Left lung (tissue), 4 donors: ENCODE measurements at regions not wholly inside any gene's neighbourhood (a gene's known extent, or its start where the extent isn't known, plus 50 kb on each side); places are given as distances from the start of the nearest gene placed in this dataset.

Experiments used
- ATAC-seq: fragments of 200-7000 bp; cut with Tn5 transposase; one replicate; pipeline ENCODE4 v1.9.1; 2020; ENCODE audit warnings: moderate library complexity
- DNase-seq, 4 donors: peaks; one replicate each; pipeline ENCODE4 v3.0.0-alpha.2; 2013 to 2020
- H3K27ac ChIP-seq, 2 donors: fragments of 200-600 bp; sonication (generic) in 1 of 2; one replicate each; pipeline versions ENCODE4 v1.5.0 to v1.8.0; 2020 to 2021
- H3K27me3 ChIP-seq, 2 donors: fragments of 200-600 bp; sonication (generic) in 1 of 2; one replicate each; pipeline versions ENCODE4 v1.5.0 to v1.8.0; 2020 to 2021
- H3K36me3 ChIP-seq, 2 donors: fragments of 200-600 bp; sonication (generic) in 1 of 2; one replicate each; pipeline versions ENCODE4 v1.5.0 to v1.8.0; 2020 to 2021
- H3K4me1 ChIP-seq, 2 donors: fragments of 200-600 bp; one replicate each; pipeline ENCODE4 v1.8.0; 2021
- H3K4me3 ChIP-seq, 2 donors: fragments of 200-600 bp; sonication (generic) in 1 of 2; one replicate each; pipeline versions ENCODE4 v1.5.0 to v1.8.0; 2020 to 2021; ENCODE audit warnings: mild to moderate bottlenecking in 1 of 2
- H3K9me3 ChIP-seq, 2 donors: fragments of 200-600 bp; sonication (generic) in 1 of 2; one replicate each; pipeline versions ENCODE4 v1.5.0 to v1.8.0; 2020 to 2021
- CTCF ChIP-seq, 2 donors: fragments of 200-600 bp; sonication (generic) in 1 of 2; IDR thresholded peaks; one replicate each; pipeline versions ENCODE4 v1.5.0 to v1.8.0; 2021; ENCODE audit warnings: antibody characterized with exemption in 2 of 2
- intact Hi-C, 2 donors: fragments of 100-400 bp; cut with DNase I; formaldehyde crosslinking; loops; one replicate each; pipeline versions ENCODE4 v1.11.2 to v1.14.2; 2022
- microRNA-seq, 2 donors: library from miRNA; unstranded; fragments of <30 nt; microRNA quantifications; one replicate each; pipeline ENCODE4, GENCODE V29; 2019
- donor health status: DM: no; HTN: yes; CAD: no.
- donor health status: DM: no; HTN: no; CAD: no.

- no peak for DNase-seq
- no peaks in the 10 kb centered on the region for H3K4me1 ChIP-seq
- intact Hi-C loops = no loop called here
- no peaks in the 10 kb centered on the region for H3K27me3 ChIP-seq
- no peak overlapping the region for H3K4me3 ChIP-seq
- H3K27ac ChIP-seq = no peak overlapping the region
- ATAC-seq = no peak
- no peak for TF ChIP-seq CTCF (IDR thresholded peaks at IDR 0.05)
- no peaks in the 10 kb centered on the region for H3K9me3 ChIP-seq
- no peaks in the 10 kb centered on the region for H3K36me3 ChIP-seq
Observed at GRCh38 chr5:88939300-88939699, 56.3 kb upstream of the MEF2C start.

GRCh38 chr5:88938488-88938887 is 55.5 kb upstream of the MEF2C start:
- Histone ChIP-seq H3K27ac (no peak overlapping the region), H3K27me3 (no peaks in the 10 kb centered on the region), H3K4me1 (no peaks in the 10 kb centered on the region), H3K36me3 (no peaks in the 10 kb centered on the region), H3K9me3 (no peaks in the 10 kb centered on the region), H3K4me3 (no peak overlapping the region)
- no peak for DNase-seq
- TF ChIP-seq CTCF (IDR thresholded peaks at IDR 0.05) = no peak
- no peak for ATAC-seq
- intact Hi-C loops = no loop called here

- H3K9me3 ChIP-seq = no peaks in the 10 kb centered on the region
- H3K27ac ChIP-seq = no peak overlapping the region
- DNase-seq = no peak
- H3K36me3 ChIP-seq = no peaks in the 10 kb centered on the region
- H3K27me3 ChIP-seq = no peaks in the 10 kb centered on the region
- H3K4me3 ChIP-seq = no peak overlapping the region
- TF ChIP-seq CTCF (IDR thresholded peaks at IDR 0.05) = no peak
- intact Hi-C loops = no loop called here
- no peaks in the 10 kb centered on the region for H3K4me1 ChIP-seq
- no peak for ATAC-seq
Observed at GRCh38 chr5:88937406-88937805, 54.4 kb upstream of the MEF2C start.

- no peak overlapping the region for H3K27ac ChIP-seq
- ATAC-seq = no peak
- no peak for TF ChIP-seq CTCF (IDR thresholded peaks at IDR 0.05)
- no peak overlapping the region for H3K4me3 ChIP-seq
- H3K4me1 ChIP-seq = no peaks in the 10 kb centered on the region
- DNase-seq = no peak
- H3K36me3 ChIP-seq = no peaks in the 10 kb centered on the region
- H3K27me3 ChIP-seq = no peaks in the 10 kb centered on the region
- intact Hi-C loops = no loop called here
- no peaks in the 10 kb centered on the region for H3K9me3 ChIP-seq
Observed at GRCh38 chr5:88934439-88934838, 51.5 kb upstream of the MEF2C start.

Small RNAs in the stretch of these regions (microRNA-seq; reads per million reads assigned to microRNA genes)
- 0 reads per million in 2 donors for gene MIR3660
